Stimulated activated CD8-positive, alpha-beta memory T cell treated with anti-CD3 and anti-CD28 coated beads, Interleukin-12 subunit alpha, Interleukin-12 subunit beta, amount 100 ng/mL, for 24 hours (primary cell): ENCODE measurements at regions not wholly inside any gene's neighbourhood (a gene's known extent, or its start where the extent isn't known, plus 50 kb on each side); places are given as distances from the start of the nearest gene placed in this dataset.
"Not testable (repeated sequence)": the region's sequence is repeated elsewhere in the genome, so short reads cannot be mapped to it uniquely, and the experiment has no call there.

ENCODE experiments used
- DNase-seq: peaks from one replicate; pipeline ENCODE4 v3.0.0-alpha.2; 2020; ENCODE audit errors: extremely low read depth

DNA sequence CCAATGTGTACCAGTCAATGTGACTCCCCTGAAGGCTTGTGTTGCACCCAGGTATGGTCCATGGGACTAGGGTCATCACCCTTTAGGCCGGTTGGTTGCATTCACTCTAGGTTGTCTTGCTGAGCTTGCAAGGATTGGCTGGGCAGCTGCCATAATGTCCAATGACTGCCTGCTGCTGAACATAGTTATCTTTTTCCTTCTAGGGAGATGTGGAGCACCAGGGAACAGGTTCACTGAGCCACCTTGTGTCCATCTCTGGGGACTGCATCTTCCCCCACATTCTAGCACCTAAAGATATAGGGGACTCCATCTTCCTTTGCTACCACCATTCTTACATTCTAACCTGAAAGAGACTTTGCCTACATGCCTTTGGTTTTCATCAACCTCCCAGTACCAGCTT lies 580.4 kb upstream of the TBL1XR1 start:
- DNase-seq, result no peak

DNA sequence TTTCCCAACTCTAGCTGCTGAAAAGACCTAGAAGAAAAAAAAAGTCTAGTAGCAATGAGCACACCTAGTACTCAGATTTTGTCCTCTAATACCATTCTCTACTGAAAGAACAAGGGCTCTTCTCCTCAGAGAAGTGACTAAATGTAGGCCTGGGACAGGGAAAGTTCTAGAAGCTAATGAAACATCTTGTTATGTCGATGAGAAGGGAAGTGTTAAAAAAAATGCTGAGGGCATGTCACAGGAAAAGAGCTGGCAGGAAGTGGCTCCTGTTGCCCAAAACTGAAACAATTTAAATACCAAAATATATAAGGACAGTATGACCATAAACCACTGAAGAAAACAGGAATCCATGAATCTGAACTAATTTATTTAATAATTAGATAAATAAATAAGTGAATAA lies 581.4 kb upstream of the TBL1XR1 start:
- DNase-seq, result no peak

DNA sequence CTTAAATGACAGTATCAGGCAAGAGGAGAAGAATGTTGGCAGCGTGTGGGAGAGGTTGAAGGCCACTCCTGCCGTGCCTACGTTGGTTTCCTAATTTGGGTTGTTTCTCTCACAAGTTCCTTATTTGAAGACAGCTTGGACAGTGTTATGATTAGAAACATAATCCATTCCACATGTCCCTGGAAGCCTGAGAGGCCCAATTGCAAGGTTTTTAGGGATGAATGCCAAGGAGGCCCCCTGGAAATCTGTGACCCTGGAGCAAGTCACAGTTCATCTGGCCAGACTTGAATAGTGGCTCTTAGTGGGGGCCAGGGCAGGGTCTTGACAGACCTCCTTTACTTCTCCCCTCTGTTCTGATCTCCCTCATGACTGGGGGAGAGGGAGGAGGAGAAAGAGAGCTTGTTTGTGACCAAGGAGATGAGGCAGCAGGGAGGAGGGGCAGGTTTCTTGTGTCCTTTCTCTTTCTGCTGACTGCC lies 584.4 kb upstream of the TBL1XR1 start:
- DNase-seq, result no peak

DNA sequence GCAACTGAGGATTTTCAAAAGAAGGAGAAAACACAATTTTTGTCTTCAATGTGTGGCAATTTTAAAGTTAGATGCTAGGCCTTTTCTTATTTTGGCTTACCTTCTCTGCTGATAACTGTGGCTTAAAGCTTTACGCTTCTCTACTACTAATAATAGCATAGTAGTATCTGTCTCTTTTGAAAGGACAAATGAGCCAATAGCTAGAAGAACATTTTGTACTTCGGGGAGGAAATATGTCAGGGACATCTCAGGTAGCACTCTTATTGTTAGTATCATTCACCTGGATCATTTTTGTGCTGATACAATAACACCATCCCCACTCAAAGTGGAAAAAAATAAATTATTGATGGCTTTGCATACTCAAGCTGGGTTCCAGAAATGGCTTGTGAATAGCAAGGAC lies 586.1 kb upstream of the TBL1XR1 start:
- DNase-seq, result no peak

DNA sequence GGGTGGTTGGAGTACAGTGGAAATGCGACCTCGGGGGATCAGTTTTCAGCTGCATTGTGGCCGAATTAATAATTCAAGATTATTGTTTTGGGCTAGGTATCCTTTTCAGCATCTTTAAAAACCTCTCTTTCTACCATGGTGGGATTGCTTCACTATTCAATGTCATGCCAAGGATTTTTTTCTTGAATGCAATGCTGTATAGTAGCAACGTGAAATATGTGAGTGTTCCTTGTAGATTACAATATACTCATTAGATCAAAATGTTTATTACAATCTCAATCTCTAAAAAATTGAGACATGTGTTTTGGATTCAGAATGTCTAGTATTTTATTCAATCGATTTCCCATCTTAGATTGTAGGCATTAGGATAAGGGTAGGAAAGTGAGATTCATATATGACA lies 586.5 kb upstream of the TBL1XR1 start:
- no peak for DNase-seq

DNA sequence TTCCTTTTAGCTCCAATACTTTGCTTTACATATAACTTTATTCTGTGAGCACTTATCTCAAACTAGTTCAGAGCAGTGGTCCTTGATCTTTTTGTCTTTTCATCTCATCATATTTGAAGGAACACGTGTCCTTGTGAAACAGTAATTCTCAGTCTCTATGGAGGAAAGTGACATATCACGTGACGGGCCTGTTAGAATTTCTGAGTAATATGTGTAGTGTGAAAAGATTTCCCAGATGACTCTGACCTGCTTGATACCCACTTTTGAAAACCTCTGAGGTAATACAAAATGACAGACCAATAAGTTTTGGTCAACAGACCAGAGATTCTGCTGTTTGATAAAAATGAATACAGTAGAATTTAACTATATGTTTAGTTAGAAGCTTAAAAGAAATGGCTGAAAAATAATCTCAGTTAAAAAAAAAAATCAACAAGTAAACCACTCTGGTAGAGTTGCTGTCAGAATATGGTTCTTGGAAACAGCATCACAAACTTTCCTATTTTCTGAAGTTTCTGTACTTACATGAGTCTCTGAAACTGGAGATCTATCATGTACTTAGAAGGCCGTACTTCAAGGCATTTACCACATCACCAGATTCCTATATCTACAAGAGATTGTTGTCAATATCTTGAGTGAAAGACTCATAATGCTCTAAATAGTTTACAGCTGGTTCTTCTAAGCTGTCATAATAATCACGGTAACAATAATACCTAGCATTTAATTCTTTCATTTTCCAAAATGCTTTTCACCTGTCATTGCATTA lies 590.2 kb upstream of the TBL1XR1 start:
- no peak for DNase-seq

DNA sequence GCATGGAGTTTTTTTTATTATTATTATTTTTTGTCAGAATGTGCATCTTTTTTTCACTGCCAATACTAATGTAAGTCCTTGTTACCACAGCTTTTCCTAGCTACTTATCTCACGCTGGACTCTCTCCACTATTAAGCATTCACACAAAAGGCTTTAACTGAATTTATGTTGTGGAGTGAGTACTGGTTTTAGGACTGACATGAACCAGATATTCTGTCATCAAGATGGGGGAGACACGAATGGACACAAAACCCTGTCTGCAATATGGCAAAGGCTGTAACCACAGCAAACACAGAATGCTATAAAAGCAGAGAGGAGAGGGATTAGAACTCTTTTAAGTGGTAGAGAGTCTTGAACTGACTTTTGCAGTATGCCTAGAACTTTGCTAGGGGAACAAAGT lies 592.2 kb upstream of the TBL1XR1 start:
- DNase-seq, result no peak

DNA sequence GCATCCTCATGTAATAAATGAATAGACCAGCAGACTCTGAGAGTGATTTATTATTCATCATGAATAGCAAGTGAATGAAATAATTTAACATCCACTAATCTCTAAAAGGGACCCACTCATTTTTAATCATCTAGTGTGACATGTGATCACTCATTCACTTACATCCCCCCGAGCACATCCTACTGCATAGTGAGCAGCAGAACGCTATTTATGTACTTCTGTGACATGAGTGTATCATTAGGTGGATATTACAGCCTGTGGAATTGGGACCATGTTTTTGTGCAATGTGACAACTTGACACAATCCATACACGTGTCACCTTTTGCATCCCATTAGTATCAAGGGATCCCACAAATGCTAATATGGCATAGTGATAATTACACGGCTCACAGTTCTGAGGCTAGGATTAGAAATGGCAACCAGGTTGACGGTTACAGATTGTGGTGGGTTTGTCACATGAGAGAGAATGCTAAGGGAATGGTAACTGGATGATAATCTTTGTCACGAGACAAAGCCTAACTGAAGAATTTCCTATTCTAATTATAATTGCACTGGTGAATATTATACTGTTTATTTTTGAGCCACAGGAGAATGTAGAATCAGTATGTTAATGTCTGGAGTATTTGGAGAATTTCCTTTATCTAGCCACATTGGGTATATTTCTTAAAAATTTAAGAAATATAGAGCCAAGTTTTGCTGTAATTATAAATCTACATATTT lies 595.2 kb upstream of the TBL1XR1 start:
- DNase-seq, result no peak

DNA sequence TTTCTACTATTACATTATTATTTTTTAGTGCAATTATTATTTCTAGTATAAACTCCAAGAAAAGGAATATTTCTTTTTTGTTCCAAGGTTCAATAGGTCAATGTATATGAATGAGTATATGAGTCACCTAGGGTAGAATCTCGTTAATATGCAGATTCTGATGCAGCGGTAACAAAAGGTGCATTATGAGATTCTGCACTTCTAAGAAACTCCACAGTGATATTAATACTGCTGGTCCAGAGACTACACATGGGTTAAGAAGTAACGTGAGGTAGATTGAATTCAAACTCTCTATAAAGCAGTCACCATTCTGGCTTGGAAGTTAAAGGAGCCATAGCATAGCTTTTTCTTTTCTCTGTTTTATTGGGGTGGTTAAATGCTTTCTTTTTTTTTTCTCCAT lies 596.2 kb upstream of the TBL1XR1 start:
- no peak for DNase-seq

DNA sequence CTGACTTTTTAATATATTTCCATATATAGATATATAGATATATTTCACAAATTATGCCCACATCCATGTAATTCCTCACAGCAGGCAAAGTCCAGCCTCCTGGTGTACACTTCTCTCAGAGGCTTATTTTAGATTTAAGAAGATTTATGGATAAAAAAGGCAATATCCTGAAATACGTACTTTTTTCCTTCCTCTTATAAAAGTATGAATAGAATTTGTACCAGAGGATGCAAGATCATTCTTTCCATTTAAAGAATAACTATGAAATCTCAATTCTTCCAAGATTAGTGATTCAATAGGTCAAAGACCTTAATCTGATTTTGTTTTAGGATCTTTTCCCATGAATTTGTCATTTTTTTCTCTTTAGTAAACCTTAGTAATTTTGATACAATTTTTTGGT lies 597.9 kb upstream of the TBL1XR1 start:
- no peak for DNase-seq

DNA sequence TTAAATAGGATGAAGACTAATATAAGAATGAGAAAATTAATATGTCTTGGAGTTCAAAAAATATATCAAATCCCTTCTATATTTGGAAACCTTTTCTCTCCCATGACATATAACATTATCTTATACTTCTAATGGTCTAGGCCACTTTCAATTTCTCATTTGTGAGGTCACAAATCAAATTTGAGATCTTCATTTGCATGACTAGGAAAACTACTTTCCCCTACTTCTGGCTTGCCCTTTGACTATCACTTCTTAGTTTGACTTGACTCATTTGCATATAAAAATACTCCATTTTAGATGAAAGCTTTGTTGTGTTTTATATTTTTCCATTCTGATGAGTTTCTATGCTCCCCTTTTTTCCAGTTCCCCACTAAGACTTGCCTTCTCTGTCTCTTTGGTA lies 598.6 kb upstream of the TBL1XR1 start:
- DNase-seq, result no peak

DNA sequence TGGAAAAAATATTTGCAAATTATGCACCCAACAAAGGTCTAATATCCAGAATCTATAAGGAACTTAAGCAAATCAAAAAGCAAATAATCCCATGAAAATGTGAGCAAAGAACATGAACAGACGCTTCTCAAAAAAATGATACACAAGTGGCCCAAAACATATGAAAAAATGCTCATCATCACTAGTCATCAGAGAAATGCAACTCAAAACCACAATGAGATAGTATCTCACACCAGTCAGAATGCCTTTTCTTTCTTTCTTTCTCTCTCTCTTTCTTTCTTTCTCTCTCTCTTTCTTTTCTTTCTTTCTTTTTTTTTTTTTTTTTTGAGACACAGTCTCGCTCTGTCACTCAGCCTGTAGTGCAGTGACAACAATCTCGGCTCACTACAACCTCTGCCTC lies 602.9 kb upstream of the TBL1XR1 start:
- DNase-seq, result not testable (repeated sequence)

DNA sequence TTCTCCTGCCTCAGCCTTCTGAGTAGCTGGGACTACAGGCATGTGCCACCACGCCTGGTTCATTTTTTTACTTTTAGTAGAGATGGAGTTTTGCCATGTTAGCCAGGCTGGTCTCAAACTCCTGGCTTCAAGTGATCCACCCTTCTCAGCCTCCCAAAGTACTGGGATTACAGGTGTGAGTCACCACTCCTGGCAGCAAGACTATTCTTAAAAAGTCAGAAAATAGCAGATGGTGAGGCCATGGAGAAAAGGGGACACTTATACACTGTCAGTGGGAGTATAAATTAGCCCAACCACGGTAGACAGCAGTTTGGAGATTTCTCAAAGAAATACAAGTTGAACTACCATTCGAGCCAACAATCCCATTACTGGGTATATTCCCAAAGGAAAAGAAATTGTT lies 603.3 kb upstream of the TBL1XR1 start:
- DNase-seq, result no peak

DNA sequence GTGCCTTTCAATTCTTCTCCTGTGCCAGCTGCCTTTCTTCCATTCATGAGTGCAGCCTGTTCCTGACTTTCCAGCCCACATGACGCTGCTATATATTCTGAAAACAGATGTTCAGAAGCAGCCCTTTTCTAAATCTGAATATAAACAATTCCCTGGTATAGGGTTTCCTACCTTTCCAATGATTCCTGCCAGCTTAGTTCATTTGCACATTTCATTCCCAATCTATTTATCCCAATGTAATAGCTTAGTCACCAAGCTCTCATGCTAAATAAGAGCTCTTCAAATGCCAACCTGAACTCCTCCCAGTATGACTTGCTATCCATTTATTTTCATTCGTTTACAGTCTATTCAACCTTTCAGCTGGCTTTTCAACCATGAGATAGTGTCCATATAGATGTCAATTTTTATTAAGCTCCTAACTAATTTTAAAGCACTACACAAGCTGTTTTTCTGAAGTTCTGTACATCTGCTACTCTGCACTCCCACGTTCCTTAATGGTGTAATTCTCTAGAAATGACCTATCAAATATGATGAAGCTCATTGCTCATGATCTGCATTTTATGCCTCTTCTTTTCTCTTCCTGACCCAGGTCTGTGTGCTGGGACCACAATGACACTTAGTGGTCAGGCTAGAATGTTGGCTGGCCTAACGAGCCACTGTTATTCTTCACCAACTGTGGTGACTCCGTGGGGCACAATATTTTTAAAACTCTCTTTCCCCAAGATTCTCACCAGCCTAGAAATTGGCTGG lies 605.0 kb upstream of the TBL1XR1 start:
- no peak for DNase-seq

DNA sequence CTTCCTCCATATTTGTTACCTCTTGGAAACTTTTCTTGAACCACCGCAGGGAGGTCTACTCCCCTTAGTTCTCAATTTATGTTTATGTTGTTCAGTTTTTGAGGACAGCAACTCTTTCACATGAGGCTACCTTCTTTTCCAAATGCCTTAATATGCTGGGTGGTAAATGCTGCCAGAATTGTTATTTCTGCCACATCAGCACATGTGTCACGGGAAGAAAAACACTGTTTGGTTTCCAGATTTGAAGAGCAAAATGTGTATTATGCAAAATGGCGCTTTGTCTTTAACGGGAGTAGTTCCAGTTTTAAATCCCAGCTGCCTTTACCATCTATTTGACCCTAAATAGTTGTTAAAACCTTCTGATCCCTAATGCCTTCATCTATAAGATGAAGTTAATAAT lies 606.2 kb upstream of the TBL1XR1 start:
- DNase-seq, result no peak

DNA sequence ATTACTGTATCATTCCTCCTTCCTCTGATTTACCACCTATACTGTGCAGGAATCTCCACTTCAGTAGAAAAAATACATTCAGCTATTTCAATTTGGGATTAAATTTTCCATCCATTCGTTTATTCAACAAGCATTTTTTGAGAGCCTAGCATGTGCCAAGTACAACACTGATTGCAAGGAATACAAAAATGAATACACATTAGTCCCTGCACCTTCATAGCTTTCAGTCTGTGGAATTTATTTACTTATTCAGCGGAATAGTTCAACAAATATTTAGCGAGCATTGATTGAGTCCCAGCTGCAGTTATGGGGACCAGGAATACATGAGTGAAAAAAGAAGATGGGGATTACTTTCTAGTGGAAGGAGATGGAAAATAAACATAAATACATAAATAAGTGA lies 606.8 kb upstream of the TBL1XR1 start:
- DNase-seq, result no peak

DNA sequence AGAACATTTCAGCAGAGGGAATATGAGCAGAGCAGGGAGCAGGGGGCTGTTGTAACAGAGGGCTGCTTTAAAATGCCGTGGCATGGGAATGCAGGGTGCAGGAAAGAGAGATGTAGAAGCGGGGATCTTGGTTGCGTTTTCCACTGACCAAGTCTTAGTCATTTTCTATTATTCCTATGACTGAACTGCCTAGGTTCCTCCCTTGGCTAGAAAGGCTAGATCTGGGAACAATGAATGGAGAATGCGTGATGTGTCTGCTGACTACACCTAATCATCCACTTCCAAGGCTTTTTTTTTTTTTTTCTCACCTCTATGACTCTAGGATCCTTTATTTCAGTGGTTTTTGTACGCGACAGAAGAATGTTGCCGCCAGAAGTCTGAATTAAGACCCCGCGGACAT lies 607.4 kb upstream of the TBL1XR1 start:
- DNase-seq, result no peak

DNA sequence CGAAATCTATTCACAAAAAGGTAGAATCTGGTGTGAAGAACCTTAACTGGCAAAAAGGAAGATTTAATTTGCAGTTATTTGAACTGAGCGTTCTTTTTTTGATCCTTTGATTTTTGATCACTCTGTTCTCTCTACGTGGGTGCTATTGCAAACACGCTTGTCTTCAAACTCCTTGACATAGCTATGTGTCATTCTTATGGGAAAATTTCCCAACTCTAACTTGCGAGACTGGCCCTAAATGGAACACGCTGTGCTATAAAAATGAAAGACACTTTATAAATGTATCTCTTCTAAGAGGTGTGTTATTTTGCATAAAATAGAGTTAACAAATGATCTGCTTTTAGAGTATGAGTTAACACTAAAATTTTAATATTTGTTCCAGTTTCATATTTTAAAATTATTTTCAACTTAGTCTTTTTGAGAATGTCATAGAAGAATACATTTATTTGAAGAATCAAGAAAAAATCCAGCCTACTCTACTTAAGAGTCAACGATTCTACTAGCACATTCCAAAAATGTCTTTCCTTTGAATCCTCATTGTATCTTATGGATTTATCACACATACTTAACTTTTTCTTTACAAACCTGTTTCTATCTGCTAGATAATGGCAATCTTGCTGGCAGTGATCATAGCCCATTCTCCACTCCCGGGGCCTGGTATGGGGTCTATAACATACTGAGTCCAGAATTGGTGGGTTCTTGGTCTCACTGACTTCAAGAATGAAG lies 610.0 kb upstream of the TBL1XR1 start:
- no peak for DNase-seq

DNA sequence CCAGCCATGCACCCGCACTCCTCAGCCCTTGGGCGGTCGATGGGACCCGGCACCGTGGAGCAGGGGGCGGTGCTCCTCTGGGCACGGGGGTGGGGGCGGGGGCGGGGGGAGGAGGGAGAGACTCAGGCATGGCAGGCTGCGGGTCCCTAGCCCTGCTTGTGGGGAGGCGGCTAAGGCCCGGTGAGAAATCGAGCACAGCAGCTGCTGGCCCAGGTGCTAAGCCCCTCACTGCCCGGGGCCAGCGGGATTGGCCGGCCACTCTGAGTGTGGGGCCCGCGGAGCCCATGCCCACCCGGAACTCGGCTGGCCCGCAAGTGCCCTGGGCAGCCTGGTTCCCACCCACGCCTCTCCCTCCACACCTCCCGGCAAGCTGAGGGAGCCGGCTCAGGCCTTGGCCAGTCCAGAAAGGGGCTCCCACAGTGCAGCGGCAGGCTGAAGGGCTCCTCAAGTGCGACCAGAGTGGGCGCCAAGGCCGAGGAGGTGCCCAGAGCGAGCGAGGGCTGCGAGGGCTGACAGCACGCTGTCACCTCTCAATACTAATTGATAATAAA lies 611.7 kb upstream of the TBL1XR1 start:
- DNase-seq, result not testable (repeated sequence)

DNA sequence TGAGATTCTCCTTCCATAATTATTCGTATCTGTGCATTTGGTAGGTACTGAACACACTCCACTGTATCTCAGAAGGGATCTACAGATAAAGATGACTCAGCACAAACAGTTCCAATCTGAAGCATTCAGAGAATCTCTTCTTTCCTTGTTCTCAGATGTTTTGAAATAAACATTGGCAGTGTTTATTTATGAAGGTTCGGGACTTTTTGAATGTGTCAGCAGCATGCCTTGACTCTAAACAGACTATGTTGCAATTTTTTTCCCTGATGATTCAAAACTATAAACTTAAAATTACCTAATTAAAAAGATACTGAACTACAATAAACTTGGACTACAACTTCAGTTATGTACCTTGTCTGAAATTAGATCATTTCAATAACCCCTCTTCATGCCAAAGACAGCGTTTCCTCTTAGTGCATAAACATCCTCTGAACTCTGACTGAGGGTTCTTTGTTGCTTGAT lies 612.9 kb upstream of the TBL1XR1 start:
- no peak for DNase-seq

DNA sequence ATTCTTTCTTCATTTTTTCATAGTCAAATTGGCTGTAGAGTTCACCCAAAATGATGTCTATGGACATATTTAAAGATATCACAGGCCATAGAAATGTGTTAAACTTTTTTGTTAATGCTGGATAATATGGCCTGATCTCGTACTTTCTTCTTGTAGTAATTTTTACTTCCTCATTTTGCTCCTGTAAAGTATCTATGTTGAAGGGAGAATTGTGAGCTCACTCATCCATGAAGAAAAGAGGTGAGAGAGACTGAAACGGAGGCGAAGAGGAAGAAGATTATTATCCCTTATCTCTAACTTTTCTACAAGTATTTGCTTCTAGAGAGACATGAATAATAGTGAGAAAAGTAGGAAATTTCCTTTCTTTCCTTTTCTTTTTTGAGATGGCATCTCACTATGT lies 613.8 kb upstream of the TBL1XR1 start:
- DNase-seq, result no peak

DNA sequence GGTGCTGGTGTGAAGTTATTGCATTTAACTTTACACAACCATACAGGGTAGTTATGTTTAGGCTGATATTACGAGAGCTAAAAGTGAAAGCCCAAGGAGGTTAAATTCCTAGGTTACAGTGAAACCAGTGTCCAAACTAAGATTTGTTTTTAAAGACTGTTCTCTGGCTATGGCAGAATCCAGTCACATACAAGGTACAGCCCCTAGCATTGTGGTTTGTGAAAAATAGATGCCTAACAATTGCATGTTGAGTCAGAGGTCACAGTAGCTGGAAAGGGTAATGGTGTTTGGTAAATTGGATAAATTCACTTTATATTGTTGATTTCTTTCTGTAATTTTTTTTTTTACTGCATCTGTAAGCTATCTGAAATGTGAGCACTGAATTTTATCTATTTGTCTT lies 614.6 kb upstream of the TBL1XR1 start:
- no peak for DNase-seq
